Mesothelial cell of epicardium (in vitro differentiated cells): ENCODE measurements at regions not wholly inside any gene's neighbourhood (a gene's known extent, or its start where the extent isn't known, plus 50 kb on each side); places are given as distances from the start of the nearest gene placed in this dataset.

ENCODE experiments used
- DNase-seq, 2 experiments: peaks; one replicate each; pipeline ENCODE4 v3.0.0; 2021; ENCODE audit warnings: low spot score in 2 of 2; ENCODE audit not compliant: unreplicated experiment in 2 of 2
- H3K27ac Mint-ChIP-seq: 2 replicates; pipeline ENCODE4 v1.8.0; 2021; ENCODE audit warnings: mixed read lengths
- H3K27me3 Mint-ChIP-seq: 2 replicates; pipeline ENCODE4 v1.8.0; 2021; ENCODE audit warnings: low read depth, mixed read lengths
- H3K36me3 Mint-ChIP-seq: 2 replicates; pipeline ENCODE4 v1.8.0; 2021; ENCODE audit warnings: mixed read lengths
- H3K4me1 Mint-ChIP-seq: 2 replicates; pipeline ENCODE4 v1.8.0; 2021; ENCODE audit warnings: mixed read lengths
- H3K4me3 Mint-ChIP-seq: 2 replicates; pipeline ENCODE4 v1.8.0; 2021; ENCODE audit warnings: mild to moderate bottlenecking, moderate library complexity, mixed read lengths
- H3K9me3 Mint-ChIP-seq: 2 replicates; pipeline ENCODE4 v1.8.0; 2021; ENCODE audit warnings: mixed read lengths
- TF ChIP-seq, protein P1 (sequence below): fragments of 200-600 bp; sonication (generic); IDR thresholded peaks from one replicate; pipeline ENCODE4 v1.5.0; 2021; ENCODE audit warnings: antibody characterized with exemption; ENCODE audit not compliant: unreplicated experiment

DNA sequence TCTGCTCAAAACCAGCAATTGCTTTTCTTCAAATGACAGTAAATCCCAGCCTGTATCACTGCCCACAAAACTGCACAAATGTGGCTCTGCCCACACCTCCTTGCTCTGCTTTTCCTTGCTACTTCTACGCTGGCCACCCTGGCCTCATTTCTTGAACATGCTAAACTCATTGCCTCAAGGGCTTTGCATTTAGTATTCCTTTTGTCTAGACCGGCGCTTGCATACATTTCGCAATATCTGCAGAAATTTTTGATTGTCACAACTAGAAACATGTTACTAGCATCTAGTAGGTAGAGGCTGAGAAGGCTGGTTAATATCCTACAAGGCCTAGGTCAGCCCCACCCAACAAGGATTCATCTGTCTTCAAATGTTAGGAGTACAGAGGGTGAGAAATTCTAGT, 2357.8 kb downstream of the MAT2B start:
- no peaks in the 10 kb centered on the region for H3K27me3 Mint-ChIP-seq
- no peak overlapping the region for H3K27ac Mint-ChIP-seq
- H3K9me3 Mint-ChIP-seq: peaks cover 4% of the 10 kb centered on the region
- H3K4me3 Mint-ChIP-seq: no peak overlapping the region
- DNase-seq: no peak
- TF ChIP-seq, protein P1, sequence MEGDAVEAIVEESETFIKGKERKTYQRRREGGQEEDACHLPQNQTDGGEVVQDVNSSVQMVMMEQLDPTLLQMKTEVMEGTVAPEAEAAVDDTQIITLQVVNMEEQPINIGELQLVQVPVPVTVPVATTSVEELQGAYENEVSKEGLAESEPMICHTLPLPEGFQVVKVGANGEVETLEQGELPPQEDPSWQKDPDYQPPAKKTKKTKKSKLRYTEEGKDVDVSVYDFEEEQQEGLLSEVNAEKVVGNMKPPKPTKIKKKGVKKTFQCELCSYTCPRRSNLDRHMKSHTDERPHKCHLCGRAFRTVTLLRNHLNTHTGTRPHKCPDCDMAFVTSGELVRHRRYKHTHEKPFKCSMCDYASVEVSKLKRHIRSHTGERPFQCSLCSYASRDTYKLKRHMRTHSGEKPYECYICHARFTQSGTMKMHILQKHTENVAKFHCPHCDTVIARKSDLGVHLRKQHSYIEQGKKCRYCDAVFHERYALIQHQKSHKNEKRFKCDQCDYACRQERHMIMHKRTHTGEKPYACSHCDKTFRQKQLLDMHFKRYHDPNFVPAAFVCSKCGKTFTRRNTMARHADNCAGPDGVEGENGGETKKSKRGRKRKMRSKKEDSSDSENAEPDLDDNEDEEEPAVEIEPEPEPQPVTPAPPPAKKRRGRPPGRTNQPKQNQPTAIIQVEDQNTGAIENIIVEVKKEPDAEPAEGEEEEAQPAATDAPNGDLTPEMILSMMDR: no peak
- H3K36me3 Mint-ChIP-seq: no peaks in the 10 kb centered on the region
- peaks cover 2% of the 10 kb centered on the region for H3K4me1 Mint-ChIP-seq

DNA sequence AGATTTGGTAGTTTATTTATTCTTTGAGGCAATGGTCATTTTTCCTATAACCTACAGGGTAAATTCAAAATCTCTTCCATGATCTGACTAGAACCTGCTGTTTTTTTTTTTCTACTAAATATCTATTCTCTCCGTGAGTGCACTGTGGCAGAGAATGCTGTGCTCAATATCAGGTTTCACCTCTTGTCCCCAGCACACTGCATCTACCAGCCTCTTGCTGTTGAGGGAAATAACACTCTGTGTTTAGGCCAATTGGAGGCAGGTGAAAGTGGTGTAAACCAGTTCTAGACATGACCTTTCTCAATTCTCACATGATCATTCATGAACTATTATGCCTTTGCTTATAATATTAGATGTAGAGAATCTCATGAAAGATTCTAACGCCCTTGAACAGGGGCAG, 2365.9 kb downstream of the MAT2B start:
- TF ChIP-seq, protein P1: no peak
- H3K36me3 Mint-ChIP-seq: no peaks in the 10 kb centered on the region
- no peaks in the 10 kb centered on the region for H3K27me3 Mint-ChIP-seq
- H3K4me3 Mint-ChIP-seq: no peak overlapping the region
- no peak overlapping the region for H3K27ac Mint-ChIP-seq
- no peak for DNase-seq
- H3K4me1 Mint-ChIP-seq: peaks cover 7% of the 10 kb centered on the region
- H3K9me3 Mint-ChIP-seq: no peaks in the 10 kb centered on the region

DNA sequence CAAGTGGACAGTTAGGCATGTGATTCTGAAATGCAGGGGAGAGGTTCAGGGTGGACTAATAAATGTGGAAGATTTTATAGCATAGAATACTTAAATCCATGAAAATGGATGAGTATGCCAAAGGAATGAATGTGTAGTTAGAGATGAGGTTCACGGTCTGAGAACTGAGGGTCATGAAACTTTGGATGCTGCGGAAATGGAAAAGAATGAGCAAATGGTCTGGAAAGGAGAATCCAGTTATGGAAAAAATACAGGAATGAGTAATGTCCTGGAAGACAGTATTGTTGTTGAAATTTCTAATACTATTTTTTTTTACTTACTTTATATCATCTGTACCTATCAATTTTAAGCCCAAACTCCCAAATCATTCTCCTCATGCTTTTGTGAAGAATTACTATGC, 2369.4 kb downstream of the MAT2B start:
- DNase-seq: no peak
- H3K36me3 Mint-ChIP-seq: no peaks in the 10 kb centered on the region
- TF ChIP-seq, protein P1: no peak
- H3K4me3 Mint-ChIP-seq: no peak overlapping the region
- no peak overlapping the region for H3K27ac Mint-ChIP-seq
- peaks cover 3% of the 10 kb centered on the region for H3K9me3 Mint-ChIP-seq
- H3K4me1 Mint-ChIP-seq: peaks cover 7% of the 10 kb centered on the region
- H3K27me3 Mint-ChIP-seq: no peaks in the 10 kb centered on the region

DNA sequence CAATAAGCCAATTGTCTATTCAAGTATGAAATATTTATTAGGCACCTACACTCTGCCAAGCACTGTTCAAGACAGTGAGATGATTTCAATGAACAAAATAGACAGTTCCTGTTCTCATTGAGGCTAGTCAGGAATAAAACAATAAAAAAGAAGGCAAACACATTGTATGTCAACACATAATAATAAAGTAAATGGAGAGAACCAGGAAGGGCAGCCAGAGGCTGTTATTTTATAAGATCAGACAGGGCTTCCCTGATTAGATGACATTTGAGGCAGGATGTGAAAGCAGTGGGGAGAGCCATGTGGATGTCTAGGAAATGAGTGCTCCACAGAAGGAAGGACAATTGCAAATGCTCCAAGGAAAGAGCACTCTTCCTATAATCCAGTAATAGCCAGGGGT, 2371.1 kb downstream of the MAT2B start:
- H3K4me1 Mint-ChIP-seq: no peaks in the 10 kb centered on the region
- DNase-seq: no peak
- peaks cover 3% of the 10 kb centered on the region for H3K9me3 Mint-ChIP-seq
- no peak overlapping the region for H3K4me3 Mint-ChIP-seq
- no peak overlapping the region for H3K27ac Mint-ChIP-seq
- no peaks in the 10 kb centered on the region for H3K27me3 Mint-ChIP-seq
- TF ChIP-seq, protein P1: no peak
- no peaks in the 10 kb centered on the region for H3K36me3 Mint-ChIP-seq

DNA sequence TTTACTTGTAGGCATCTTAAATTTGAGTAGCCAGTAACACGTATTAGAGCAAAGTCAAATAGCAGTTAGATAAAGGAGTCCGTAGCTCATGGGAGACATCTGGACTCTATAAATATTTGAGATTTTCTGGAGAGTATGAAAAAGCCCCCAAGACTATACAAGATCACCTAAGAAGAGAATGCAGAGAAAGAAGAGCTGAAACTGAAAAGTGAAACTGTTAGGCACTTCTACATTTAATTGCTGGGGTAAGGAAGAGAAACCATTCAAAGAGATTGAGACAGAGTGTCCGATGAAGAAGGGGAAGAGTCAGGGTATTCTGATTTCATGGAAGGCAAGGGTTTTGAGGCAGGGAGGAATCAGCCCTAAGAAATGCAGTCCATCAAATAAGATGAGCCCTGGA, 2372.1 kb downstream of the MAT2B start:
- Mint-ChIP-seq H3K27ac (no peak overlapping the region), H3K27me3 (no peaks in the 10 kb centered on the region), H3K4me1 (no peaks in the 10 kb centered on the region), H3K4me3 (no peak overlapping the region), H3K36me3 (no peaks in the 10 kb centered on the region), H3K9me3 (peaks cover 3% of the 10 kb centered on the region)
- DNase-seq: no peak
- TF ChIP-seq, protein P1: no peak

DNA sequence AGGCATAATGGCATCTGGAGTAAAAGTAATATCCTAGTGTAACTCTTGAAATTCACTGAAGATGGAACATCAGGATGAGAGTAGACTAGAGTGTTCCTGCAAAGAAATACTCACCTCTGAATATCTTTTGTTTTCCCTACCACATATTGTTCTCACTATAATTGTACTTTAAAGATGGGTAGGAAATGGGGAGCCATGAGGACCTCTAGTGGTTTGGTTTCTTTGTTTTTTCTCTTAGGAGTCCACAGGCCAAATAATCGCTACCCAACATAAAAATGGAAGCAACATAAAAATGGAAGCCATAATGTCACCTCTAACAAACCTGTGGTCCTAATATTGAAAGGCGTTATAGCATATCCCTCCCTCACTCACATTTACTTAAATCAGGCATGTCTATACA, 2375.8 kb downstream of the MAT2B start:
- no peak for DNase-seq
- H3K36me3 Mint-ChIP-seq: no peaks in the 10 kb centered on the region
- no peaks in the 10 kb centered on the region for H3K27me3 Mint-ChIP-seq
- no peak overlapping the region for H3K4me3 Mint-ChIP-seq
- no peaks in the 10 kb centered on the region for H3K4me1 Mint-ChIP-seq
- peaks cover 9% of the 10 kb centered on the region for H3K9me3 Mint-ChIP-seq
- TF ChIP-seq, protein P1: no peak
- H3K27ac Mint-ChIP-seq: no peak overlapping the region
